H1 (cell line): ENCODE measurements at regions not wholly inside any gene's neighbourhood (a gene's known extent, or its start where the extent isn't known, plus 50 kb on each side); places are given as distances from the start of the nearest gene placed in this dataset.

Experiments used
- EGR1 ChIP-seq: IDR thresholded peaks from 2 replicates; pipeline ENCODE4 v1.6.1; 2011; ENCODE audit warnings: low read depth, low read length, borderline replicate concordance
- RNF2 ChIP-seq: fragments of 200-900, 300-1000 bp; sonication (generic); IDR thresholded peaks from 2 replicates; pipeline ENCODE4 v1.7.1; 2016; ENCODE audit warnings: borderline replicate concordance, low read depth, mild to moderate bottlenecking, antibody characterized with exemption, low read length; ENCODE audit not compliant: poor library complexity, severe bottlenecking; ENCODE audit errors: missing control alignments
- SP1 ChIP-seq: IDR thresholded peaks from 2 replicates; pipeline ENCODE4 v1.6.1; 2011; ENCODE audit warnings: low read depth, low read length
- SUZ12 ChIP-seq: fragments of 200-600 bp; sonication (generic); IDR thresholded peaks from 2 replicates; pipeline ENCODE4 v1.6.1; 2012; ENCODE audit warnings: mild to moderate bottlenecking, inconsistent platforms, low read length, moderate library complexity, mixed read lengths
- USF2 ChIP-seq: IDR thresholded peaks from 2 replicates; pipeline ENCODE4 v1.6.1; 2011; ENCODE audit warnings: low read length, improper control_type of control experiment

DNA sequence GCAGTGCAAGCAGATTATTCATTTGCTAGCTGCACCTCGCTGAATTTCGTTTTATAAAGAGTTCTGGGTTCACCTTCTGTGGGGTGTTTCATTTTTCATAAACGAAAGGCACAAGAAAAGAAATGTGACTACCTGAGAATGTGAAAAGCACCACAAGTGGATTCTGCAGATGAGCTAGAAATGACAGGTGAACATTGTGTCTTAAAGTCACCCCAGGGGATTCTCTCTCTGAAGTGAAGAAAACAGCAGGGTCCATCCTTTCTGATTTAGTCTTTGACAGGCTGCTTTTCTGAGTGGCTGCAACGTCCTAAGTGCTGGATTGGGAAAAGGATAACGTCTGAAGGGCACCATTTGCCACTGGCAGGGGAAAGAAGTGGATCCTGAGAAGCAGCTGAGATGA lies 469.3 kb downstream of the SPATA31D1 start (continued):
- TF ChIP-seq SUZ12: no peak
- no peak for TF ChIP-seq USF2
- no peak for TF ChIP-seq SP1
- TF ChIP-seq RNF2: no peak
- no peak for TF ChIP-seq EGR1
